A549 (cell line): ENCODE measurements at regions not wholly inside any gene's neighbourhood (a gene's known extent, or its start where the extent isn't known, plus 50 kb on each side); places are given as distances from the start of the nearest gene placed in this dataset.
A peak's percentile ranks its signal among the peaks of the same experiment; 100 is the strongest.
"Not testable (repeated sequence)": the region's sequence is repeated elsewhere in the genome, so short reads cannot be mapped to it uniquely, and the experiment has no call there.

Experiments
- ATAC-seq, 2 experiments: fragments of 200-7000 bp in 1 of 2; fragments of >200 bp in 1 of 2; cut with Nextera tagmentation in 1 of 2; cut with Tn5 transposase in 1 of 2; 3 replicates each; pipeline versions ENCODE4 v1.8.0 to v1.9.1; 2018 to 2020; ENCODE audit warnings: mild to moderate bottlenecking in 1 of 2, moderate library complexity in 1 of 2
- CTCF ChIA-PET: fragments of 300-600 bp; sonication (Branson Sonifier 250); formaldehyde crosslinking; extraction: SDS; loops from one replicate; lab custom pipeline; 2021; ENCODE audit warnings: antibody characterized with exemption, inconsistent platforms; lab: Yijun Ruan, JAX
- POLR2A ChIA-PET: fragments of 350-600 bp; formaldehyde crosslinking; extraction: SDS; loops from one replicate; lab custom pipeline; 2021; ENCODE audit warnings: antibody characterized with exemption, inconsistent platforms; lab: Yijun Ruan, JAX
- DNase-seq, 2 experiments: peaks; one replicate each; pipeline versions ENCODE4 v3.0.0 to v3.0.0-alpha.2; 2011 to 2016; ENCODE audit warnings: low read depth in 1 of 2, low spot score in 1 of 2
- FAIRE-seq: peaks from 2 replicates; lab custom pipeline; 2011; peaks lifted over from hg19 to GRCh38; lab: Jason Lieb, UNC
- H3K27ac ChIP-seq, 2 experiments: fragments of >200 bp; sonication (Bioruptor Twin); formaldehyde crosslinking; 3 replicates each; pipeline ENCODE4 v1.5.1; 2016 to 2017
- H3K4me1 ChIP-seq: fragments of >200 bp; sonication (Bioruptor Twin); formaldehyde crosslinking; 3 replicates; pipeline ENCODE4 v1.6.1; 2016
- H3K4me2 ChIP-seq: fragments of >200 bp; sonication (Bioruptor Twin); formaldehyde crosslinking; 3 replicates; pipeline ENCODE4 v1.6.1; 2016
- H3K4me3 ChIP-seq: fragments of >200 bp; sonication (Bioruptor Twin); formaldehyde crosslinking; 3 replicates; pipeline ENCODE4 v1.5.1; 2016
- H3K9me3 ChIP-seq: fragments of >200 bp; sonication (Bioruptor Twin); formaldehyde crosslinking; 3 replicates; pipeline ENCODE4 v1.6.1; 2016
- CBX8 ChIP-seq: fragments of 200-600 bp; sonication (generic); IDR thresholded peaks from 2 replicates; pipeline ENCODE4 v1.6.1; 2016
- CEBPB ChIP-seq, 2 experiments: fragments of >200 bp in 1 of 2; sonication (Bioruptor Twin) in 1 of 2; formaldehyde crosslinking in 1 of 2; IDR thresholded peaks; 2 replicates each; pipeline ENCODE4 v1.6.1; 2012 to 2016
- CHD4 ChIP-seq: fragments of 200-600 bp; sonication (generic); IDR thresholded peaks from 2 replicates; pipeline ENCODE4 v1.6.1; 2016; ENCODE audit warnings: antibody characterized with exemption, mild to moderate bottlenecking, borderline replicate concordance
- FOSL2 ChIP-seq, 2 experiments: fragments of 450-650 bp in 1 of 2; fragments of >200 bp in 1 of 2; sonication (Bioruptor Twin) in 1 of 2; formaldehyde crosslinking; IDR thresholded peaks; 2 replicates each; pipeline versions ENCODE4 v1.5.0 to v1.6.1; 2016 to 2020; ENCODE audit warnings: mild to moderate bottlenecking in 1 of 2, moderate library complexity in 1 of 2
- GATA3 ChIP-seq: IDR thresholded peaks from 2 replicates; pipeline ENCODE4 v1.6.1; 2012; ENCODE audit warnings: borderline replicate concordance
- HEYL ChIP-seq: fragments of 250-450 bp; sonication (Bioruptor Pico); IDR thresholded peaks from 2 replicates; pipeline ENCODE4 v1.8.0; 2021; ENCODE audit warnings: mild to moderate bottlenecking, moderate library complexity
- JUN ChIP-seq, 2 experiments: fragments of >200 bp; sonication (Bioruptor Twin); formaldehyde crosslinking; IDR thresholded peaks; 2 replicates in 1 of 2; 3 replicates in 1 of 2; pipeline ENCODE4 v1.6.1; 2016 to 2017
- JUNB ChIP-seq: fragments of >200 bp; sonication (Bioruptor Twin); formaldehyde crosslinking; IDR thresholded peaks from 2 replicates; pipeline ENCODE4 v1.6.1; 2016
- KDM1A ChIP-seq: fragments of 200-600 bp; sonication (generic); IDR thresholded peaks from 2 replicates; pipeline ENCODE4 v1.6.1; 2016; ENCODE audit warnings: low read depth, mild to moderate bottlenecking
- KDM5A ChIP-seq: fragments of 200-600 bp; sonication (generic); IDR thresholded peaks from 2 replicates; pipeline ENCODE4 v1.6.1; 2016; ENCODE audit warnings: antibody characterized with exemption, mild to moderate bottlenecking
- MAFK ChIP-seq: fragments of 450-650 bp; IDR thresholded peaks from 2 replicates; pipeline ENCODE4 v1.6.1; 2014; ENCODE audit not compliant: partially characterized antibody
- NR3C1 ChIP-seq: fragments of >200 bp; sonication (Bioruptor Twin); formaldehyde crosslinking; IDR thresholded peaks from 3 replicates; pipeline ENCODE4 v1.6.1; 2017
- POLR2A ChIP-seq: IDR thresholded peaks from 2 replicates; pipeline ENCODE4 v1.6.1; 2012; ENCODE audit warnings: mild to moderate bottlenecking, low read length
- SREBF2 ChIP-seq: fragments of 450-650 bp; IDR thresholded peaks from 2 replicates; pipeline ENCODE4 v1.6.1; 2014; ENCODE audit warnings: mild to moderate bottlenecking, moderate library complexity
- WGBS: methylation state at CpG from one replicate; pipeline ENCODE4 v1.1.6; 2017; ENCODE audit errors: missing lambda C conversion rate; 5-methylcytosine and 5-hydroxymethylcytosine counted together
- TF ChIP-seq, protein P1 (sequence below): fragments of >200 bp; sonication (Bioruptor Twin); formaldehyde crosslinking; IDR thresholded peaks from 3 replicates; pipeline ENCODE4 v1.6.1; 2016
- TF ChIP-seq, protein P2 (sequence below): fragments of 250-450 bp; sonication (Bioruptor Pico); IDR thresholded peaks from 2 replicates; pipeline ENCODE4 v1.5.0; 2020; ENCODE audit warnings: low read depth, mild to moderate bottlenecking, moderate library complexity
- TF ChIP-seq, protein P3 (sequence below): fragments of 450-650 bp; IDR thresholded peaks from 2 replicates; pipeline ENCODE4 v1.6.1; 2014; ENCODE audit warnings: antibody characterized with exemption
- TF ChIP-seq, protein P4 (sequence below): IDR thresholded peaks from 2 replicates; pipeline ENCODE4 v1.6.1; 2012; ENCODE audit warnings: low read depth, borderline replicate concordance

DNA sequence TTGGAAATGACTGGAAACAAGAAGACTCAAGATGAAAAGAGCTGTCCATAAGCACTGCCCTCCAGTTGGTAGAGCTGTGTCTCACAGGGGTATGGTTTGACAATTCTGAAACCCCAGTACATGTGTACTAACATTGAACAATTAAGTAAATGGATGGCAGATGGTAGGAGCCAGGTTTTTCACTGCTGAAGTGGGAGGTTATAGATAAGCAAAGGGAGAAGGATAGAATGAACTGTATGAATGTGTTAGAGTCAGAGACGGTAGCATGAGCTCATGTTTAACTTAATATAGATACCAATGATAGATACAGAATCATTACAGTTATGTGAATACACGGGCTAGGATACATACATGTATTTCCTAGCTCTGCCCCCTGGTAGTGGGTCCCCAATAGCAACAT lies 95.0 kb upstream of the SIRPA start:
- CTCF ChIA-PET, result interaction anchor here (0.6 to 10.3 kb wide), 28 partner anchors 9 to 487 kb away, joined by 3 to 119 read pairs (median 4); no protein-coding TSS in a partner anchor
- WGBS, result 61% methylated on average over 2 of the region's 2 CpGs
- DNase-seq, result no peak
- H3K4me3 ChIP-seq, result no peak overlapping the region
- POLR2A ChIA-PET, result interaction anchor here (0.6 kb wide), 1 partner anchor 94 kb away, joined by 5 read pairs; no protein-coding TSS in a partner anchor
- no peak for ATAC-seq
- TF ChIP-seq, protein P1, sequence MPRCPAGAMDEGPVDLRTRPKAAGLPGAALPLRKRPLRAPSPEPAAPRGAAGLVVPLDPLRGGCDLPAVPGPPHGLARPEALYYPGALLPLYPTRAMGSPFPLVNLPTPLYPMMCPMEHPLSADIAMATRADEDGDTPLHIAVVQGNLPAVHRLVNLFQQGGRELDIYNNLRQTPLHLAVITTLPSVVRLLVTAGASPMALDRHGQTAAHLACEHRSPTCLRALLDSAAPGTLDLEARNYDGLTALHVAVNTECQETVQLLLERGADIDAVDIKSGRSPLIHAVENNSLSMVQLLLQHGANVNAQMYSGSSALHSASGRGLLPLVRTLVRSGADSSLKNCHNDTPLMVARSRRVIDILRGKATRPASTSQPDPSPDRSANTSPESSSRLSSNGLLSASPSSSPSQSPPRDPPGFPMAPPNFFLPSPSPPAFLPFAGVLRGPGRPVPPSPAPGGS, result no peak
- TF ChIP-seq GATA3 (no peak), FOSL2 (IDR thresholded peaks at IDR 0.05) (no peak), FOSL2 (CRISPR knock-in tag; IDR thresholded peaks at IDR 0.05) (no peak), NR3C1 (no peak), CBX8 (no peak), SREBF2 (no peak), MAFK (no peak), KDM1A (no peak), HEYL (CRISPR knock-in tag) (no peak), KDM5A (no peak), CHD4 (no peak), JUNB (no peak), JUN (IDR thresholded peaks at IDR 0.05) (no peak), POLR2A (no peak)
- TF ChIP-seq, protein P2, sequence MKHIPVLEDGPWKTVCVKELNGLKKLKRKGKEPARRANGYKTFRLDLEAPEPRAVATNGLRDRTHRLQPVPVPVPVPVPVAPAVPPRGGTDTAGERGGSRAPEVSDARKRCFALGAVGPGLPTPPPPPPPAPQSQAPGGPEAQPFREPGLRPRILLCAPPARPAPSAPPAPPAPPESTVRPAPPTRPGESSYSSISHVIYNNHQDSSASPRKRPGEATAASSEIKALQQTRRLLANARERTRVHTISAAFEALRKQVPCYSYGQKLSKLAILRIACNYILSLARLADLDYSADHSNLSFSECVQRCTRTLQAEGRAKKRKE, result no peak
- TF ChIP-seq, protein P3, sequence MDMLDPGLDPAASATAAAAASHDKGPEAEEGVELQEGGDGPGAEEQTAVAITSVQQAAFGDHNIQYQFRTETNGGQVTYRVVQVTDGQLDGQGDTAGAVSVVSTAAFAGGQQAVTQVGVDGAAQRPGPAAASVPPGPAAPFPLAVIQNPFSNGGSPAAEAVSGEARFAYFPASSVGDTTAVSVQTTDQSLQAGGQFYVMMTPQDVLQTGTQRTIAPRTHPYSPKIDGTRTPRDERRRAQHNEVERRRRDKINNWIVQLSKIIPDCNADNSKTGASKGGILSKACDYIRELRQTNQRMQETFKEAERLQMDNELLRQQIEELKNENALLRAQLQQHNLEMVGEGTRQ, result no peak
- TF ChIP-seq, protein P4, sequence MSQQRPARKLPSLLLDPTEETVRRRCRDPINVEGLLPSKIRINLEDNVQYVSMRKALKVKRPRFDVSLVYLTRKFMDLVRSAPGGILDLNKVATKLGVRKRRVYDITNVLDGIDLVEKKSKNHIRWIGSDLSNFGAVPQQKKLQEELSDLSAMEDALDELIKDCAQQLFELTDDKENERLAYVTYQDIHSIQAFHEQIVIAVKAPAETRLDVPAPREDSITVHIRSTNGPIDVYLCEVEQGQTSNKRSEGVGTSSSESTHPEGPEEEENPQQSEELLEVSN, result no peak
- TF ChIP-seq, all 56 proteins: peak for 0
- Histone ChIP-seq H3K4me1 (peaks cover 9% of the 10 kb centered on the region), H3K4me2 (no peak overlapping the region), H3K9me3 (no peaks in the 10 kb centered on the region), H3K27ac (no peak overlapping the region)
- FAIRE-seq, result no peak

DNA sequence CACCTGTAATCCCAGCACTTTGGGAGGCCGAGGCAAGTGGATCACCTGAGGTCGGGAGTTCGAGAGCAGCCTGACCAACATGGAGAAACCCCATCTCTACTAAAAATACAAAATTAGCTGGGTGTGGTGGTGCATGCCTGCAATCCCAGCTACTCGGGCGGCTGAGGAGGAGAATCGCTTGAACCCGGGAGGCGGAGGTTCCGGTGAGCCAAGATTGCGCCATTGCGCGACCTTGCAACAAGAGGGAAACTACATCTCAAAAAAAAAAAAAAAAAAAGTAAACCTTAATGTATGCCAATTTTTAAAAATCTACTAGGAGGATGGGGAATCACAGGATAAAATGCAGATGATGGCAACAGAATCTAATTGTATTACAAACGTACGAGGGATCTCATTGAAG lies 95.5 kb upstream of the SIRPA start:
- POLR2A ChIA-PET, result interaction anchor here (0.6 kb wide), 1 partner anchor 95 kb away, joined by 5 read pairs; no protein-coding TSS in a partner anchor
- H3K4me3 ChIP-seq, DNase-seq, FAIRE-seq, H3K4me2 ChIP-seq, ATAC-seq, H3K4me1 ChIP-seq, H3K9me3 ChIP-seq, H3K27ac ChIP-seq: not testable (repeated sequence)
- whole genome bisulfite sequencing, result 86% methylated on average over 14 of the region's 14 CpGs
- CTCF ChIA-PET, result interaction anchor here (0.8 to 10.3 kb wide), 23 partner anchors 9 to 487 kb away, joined by 3 to 119 read pairs (median 4); no protein-coding TSS in a partner anchor

DNA sequence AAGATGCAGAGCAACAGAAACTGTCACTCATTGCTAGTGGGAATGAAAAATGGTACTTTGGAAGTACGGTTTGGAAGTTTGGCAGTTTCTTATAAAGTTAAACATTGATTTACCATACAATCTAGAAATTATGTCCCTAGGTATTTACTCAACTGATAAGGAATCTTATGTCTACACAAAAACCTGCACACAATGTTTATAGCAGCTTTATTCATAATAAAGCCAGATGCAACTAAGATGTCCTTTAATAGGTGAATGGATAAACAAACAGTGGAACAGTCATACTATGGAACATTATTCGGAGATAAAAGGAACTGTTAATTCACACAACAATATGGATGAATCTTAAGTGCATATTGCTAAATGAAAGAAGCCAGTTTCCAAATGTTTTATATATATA lies 96.2 kb upstream of the SIRPA start:
- POLR2A ChIA-PET, result no interaction called here
- peak; percentile 65 for FAIRE-seq
- Histone ChIP-seq H3K27ac (no peak overlapping the region), H3K9me3 (no peaks in the 10 kb centered on the region), H3K4me3 (no peak overlapping the region), H3K4me2 (no peak overlapping the region), H3K4me1 (peaks cover 6% of the 10 kb centered on the region; the same call in 1 of the 3 replicates)
- 3% methylated on average over 2 of the region's 2 CpGs for WGBS
- CTCF ChIA-PET, result interaction anchor here (0.7 to 10.3 kb wide), 8 partner anchors 10 to 408 kb away, joined by 3 to 119 read pairs (median 4); no protein-coding TSS in a partner anchor
- peak; percentile 83 for TF ChIP-seq GATA3
- TF ChIP-seq HEYL (CRISPR knock-in tag), result no peak
- no peak for ATAC-seq
- DNase-seq, result no peak

DNA sequence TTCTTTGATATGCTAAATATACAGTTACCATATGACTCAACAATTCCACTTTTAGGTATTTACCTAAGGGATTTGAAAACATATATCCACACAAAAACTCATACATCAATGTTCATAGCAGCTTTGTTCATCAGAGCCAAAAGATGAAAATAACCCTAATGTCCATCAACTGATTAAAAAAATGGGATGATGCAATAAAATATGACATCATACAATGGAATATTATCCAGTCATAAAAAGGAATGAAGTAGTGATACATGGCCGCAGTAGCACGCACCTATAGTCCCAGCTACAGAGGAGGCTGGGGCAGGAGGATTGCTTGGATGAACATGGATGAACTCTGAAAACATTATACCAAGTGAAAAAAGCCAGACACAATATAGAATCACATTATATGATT lies 101.4 kb upstream of the SIRPA start:
- H3K9me3 ChIP-seq, result no peaks in the 10 kb centered on the region
- ChIA-PET POLR2A (no interaction called here), CTCF (interaction anchor here (0.5 to 3.5 kb wide), 7 partner anchors 8 to 665 kb away, joined by 3 to 19 read pairs (median 4); no protein-coding TSS in a partner anchor)
- TF ChIP-seq JUNB, result no peak
- TF ChIP-seq CEBPB (IDR thresholded peaks at IDR 0.05), result peak in 1 of 2 experiments; percentile 32; a peak in 1 of 4 replicates
- FAIRE-seq (no peak), DNase-seq (no peak), ATAC-seq (no peak)
- H3K4me1 ChIP-seq, result peaks cover under 1% of the 10 kb centered on the region; the same call in 1 of the 3 replicates
- no peak overlapping the region for H3K4me2 ChIP-seq
- WGBS, result 52% methylated on average over 2 of the region's 2 CpGs
- H3K4me3 ChIP-seq, result no peak overlapping the region
- H3K27ac ChIP-seq, result no peak overlapping the region
